HUDEP-2 (cell line): ENCODE measurements at regions not wholly inside any gene's neighbourhood (a gene's known extent, or its start where the extent isn't known, plus 50 kb on each side); places are given as distances from the start of the nearest gene placed in this dataset.
"Not testable (repeated sequence)": the region's sequence is repeated elsewhere in the genome, so short reads cannot be mapped to it uniquely, and the experiment has no call there.

Experiments
- DNase-seq, 76 experiments: peaks; one replicate each; lab custom pipeline; 2025; ENCODE audit not compliant: unreplicated experiment in 76 of 76; lab: John Stamatoyannopoulos, UW

- not testable (repeated sequence) for DNase-seq
Observed at GRCh38 chr9:87388708-87389107, 109.0 kb upstream of the DAPK1 start.

DNA sequence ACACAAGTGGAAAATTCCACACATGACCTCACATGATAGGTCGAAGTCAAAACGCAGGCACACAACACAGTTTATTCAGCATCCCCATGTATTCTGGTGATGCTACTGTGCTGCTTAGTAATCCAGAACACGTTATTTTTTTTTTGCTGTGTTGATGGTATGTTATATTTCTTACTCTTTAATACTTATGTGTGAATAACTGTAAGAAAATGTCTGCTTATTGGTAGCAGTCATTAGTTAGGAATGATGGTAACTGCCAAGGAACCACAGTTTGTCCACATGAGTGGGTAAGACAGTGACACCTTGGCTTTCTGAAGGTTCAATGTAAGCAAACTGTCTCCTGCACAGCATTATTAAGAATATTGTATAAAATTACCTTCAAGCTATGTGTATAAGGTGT lies 107.7 kb upstream of the DAPK1 start:
- no peak for DNase-seq

DNA sequence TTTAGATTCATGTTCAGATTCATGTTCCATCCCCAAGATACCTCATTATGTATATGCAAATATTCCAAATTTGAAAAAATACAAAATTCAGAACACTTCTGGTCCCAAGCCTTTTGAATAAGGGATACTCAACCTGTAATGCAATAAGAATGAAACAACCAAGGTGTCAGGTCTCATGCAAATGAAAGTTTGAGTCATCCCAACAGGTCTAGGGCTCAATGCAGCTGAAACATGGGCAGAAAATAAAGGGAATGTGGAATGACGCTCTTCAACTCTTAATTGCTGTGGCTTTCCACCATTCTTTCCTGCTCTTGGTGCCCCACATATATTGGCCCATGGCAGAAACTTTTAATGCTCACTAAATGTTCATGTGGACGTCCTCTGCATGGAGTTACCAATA lies 107.3 kb upstream of the DAPK1 start:
- DNase-seq = no peak

DNA sequence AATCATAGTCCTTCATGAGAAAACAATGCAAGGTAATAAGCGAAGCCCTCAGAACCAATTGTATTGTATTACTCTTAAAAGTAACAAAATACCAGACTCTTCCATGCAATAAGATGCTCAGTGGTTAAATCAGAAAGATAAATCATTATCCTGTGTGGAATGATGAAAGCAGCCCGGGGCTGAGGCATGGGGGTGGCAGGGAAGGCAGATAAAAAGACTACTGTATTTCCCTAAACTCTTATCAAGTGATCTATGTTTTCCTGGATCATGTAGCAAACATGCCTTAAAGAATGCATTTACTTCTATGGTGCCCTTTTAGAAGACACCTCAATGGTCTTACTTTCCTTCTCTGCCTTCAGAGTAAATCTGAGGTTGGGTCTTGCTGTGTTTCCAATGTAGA lies 105.6 kb upstream of the DAPK1 start:
- DNase-seq = no peak

DNA sequence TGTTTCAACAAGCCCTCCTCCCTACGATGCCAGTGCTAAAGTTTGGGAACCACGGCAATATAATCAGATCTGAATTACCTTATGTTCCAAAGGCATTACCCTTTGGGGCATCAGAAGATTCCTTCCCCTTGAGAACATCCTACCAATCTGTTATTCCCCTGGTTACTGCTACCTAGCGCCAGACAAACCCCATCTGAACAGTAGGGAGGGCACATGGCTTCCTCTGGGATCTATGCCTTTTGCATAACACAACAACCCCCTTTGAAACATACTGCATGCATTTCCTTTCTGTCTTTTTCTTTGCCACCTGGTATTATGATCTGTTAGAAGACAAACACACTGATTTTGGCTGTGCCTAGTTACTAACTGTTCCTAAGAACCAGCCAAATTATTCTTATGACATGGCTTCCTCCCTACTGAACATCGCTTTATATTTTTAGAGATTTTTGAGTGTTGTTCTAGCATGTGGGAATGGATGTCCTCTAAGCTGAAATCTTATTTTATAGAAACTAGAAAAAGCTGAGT lies 103.9 kb upstream of the DAPK1 start:
- no peak for DNase-seq

GRCh38 chr9:87395804-87396479 lies 101.7 kb upstream of the DAPK1 start:
- no peak for DNase-seq

DNA sequence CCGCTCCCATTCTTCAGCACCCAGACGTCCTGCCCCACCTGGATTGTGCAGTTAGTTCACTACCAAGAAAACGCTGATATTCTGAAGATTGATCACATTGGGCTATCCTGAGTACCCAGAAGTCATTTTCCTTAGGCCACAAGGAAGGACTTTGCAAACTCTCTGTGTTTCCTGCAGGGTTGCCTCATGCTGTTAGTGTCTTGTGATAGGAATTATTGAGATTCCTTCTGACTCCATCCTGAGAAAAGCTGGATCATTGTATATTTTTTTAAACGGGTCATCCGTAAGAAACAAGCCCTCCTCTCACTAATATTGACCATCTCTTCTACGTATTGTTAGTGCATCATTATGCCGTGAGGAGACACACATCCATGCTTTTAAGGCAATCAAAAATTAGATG lies 96.0 kb upstream of the DAPK1 start:
- no peak for DNase-seq

DNA sequence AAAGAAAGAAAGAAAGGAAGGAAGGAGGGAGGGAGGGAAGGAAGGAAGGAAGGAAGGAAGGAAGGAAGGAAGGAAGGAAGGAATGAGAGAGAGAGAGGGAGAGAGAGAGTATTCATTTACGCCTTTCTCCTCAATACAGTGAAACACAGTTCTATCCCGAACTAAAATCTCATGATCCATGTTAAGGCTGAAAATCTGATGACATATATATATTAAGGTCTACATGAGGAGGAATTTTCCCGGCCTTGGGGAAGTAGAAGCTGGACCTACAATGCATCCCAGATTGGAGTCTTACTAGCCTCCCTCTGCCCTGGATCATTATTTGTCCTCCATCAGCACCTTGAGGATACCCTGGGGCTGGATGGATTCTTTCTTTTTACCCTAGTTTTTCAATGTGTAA lies 95.1 kb upstream of the DAPK1 start:
- DNase-seq = no peak

- no peak for DNase-seq
Observed at GRCh38 chr9:87405677-87406542, 91.8 kb upstream of the DAPK1 start.

DNA sequence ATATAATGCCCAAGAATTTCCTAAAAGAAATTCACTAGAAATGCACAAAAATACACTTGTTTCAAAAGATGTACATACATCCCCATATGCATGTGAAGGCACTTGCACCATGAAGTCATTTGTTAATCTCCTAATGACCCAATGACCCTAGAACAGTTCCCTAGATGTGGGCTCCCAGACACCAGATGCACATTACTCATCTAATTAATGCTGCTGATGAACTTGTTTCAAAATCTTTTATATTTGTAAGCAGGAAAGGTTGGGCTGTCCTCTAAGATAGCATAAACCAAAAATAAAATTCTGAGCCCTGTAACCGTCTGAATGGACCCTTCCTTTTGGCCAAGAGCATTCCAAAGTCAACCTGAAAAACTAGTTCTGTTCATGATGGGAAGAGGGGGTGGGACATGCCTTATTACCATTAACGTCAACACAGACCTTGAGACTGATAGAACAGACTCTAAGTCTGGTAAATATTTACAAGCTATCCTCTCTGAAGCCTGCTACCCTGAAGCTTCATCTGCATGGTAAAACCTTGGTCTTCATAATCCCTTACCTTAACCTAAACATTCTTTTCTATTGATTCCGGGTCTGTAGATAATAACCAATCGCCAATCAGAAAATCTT lies 91.0 kb upstream of the DAPK1 start:
- DNase-seq = no peak

DNA sequence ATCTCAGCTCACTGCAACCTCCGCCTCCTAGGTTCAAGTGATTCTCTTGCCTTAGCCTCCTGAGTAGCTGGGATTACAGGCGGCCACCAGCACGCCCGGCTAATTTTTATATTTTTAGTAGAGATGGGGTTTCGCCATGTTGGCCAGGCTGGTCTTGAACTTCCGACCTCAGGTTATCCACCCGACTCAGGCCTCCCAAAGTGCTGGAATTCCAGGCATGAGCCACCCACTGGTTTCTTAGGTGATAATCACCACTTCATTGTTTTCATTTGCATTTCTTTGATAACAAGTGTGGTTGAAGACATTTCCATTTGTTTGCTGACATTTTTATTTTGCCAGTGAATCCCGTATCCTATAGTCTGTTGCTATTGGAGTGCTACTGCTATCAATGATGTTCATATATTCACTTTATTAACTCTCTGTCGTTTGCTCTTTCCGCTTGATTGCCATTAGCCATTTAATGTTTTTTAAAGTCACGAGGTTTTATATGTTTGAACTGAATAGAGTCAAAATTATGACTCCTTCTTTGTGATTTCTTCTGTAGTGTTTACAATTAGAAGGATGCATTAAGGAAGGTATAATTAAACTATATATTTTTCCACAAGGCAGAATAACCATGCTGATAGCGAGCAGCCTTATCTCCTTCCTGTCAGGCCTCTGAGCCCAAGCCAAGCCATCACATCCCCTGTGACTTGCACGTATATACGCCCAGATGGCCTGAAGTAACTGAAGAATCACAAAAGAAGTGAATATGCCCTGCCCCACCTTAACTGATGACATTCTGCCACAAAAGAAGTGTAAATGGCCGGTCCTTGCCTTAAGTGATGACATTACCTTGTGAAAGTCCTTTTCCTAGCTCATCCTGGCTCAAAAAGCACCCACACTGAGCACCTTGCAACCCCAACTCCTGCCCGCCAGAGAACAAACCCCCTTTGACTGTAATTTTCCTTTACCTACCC lies 87.3 kb upstream of the DAPK1 start:
- DNase-seq = peak in 57 of 76 experiments; percentile 7 to 72 (median 35)

DNA sequence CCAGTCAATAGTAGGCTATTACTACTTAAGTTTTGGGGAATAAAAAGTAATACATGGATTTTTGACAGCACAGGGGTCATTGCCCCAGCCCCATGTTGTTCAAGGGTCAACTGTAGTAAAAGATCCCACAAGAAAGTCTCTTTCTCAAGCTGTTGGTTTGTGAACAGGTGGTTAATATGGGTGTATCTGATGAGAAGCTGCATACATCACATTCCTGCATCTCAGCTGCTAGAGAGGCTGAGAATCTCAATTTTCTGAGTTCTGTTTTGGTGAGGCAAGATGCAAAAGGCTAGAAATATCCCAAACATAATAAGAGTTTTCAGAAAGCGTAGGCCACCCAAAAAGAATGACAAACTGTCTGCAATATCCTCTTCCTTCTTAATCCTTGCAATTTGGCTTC lies 76.8 kb upstream of the DAPK1 start:
- no peak for DNase-seq

- no peak for DNase-seq
Observed at GRCh38 chr9:87421734-87422133, 75.9 kb upstream of the DAPK1 start.

GRCh38 chr9:87422999-87423398 lies 74.7 kb upstream of the DAPK1 start:
- no peak for DNase-seq

- not testable (repeated sequence) for DNase-seq
Observed at GRCh38 chr9:87423885-87424284, 73.8 kb upstream of the DAPK1 start.

DNA sequence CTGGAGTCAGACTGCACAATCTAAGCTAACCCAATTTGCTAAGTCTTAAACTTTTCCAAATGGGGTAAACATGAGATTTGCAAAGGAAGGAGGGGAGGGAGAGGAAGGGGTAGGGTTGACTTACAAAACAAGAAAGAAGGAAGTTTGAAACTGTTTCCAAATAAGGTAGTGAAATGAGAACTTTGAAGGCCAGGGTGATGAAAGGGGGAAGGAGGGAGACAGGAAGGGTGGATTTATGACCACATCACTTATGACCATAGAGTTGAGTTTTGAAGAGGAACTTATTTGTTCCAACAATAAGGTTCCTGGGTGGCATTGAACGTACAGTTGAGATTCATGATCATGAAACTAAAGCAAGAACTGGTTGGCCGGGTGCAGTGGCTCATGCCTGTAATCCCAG lies 72.5 kb upstream of the DAPK1 start:
- DNase-seq = no peak

GRCh38 chr9:87427851-87428506 lies 69.7 kb upstream of the DAPK1 start:
- no peak for DNase-seq

GRCh38 chr9:87428659-87429058 lies 69.0 kb upstream of the DAPK1 start:
- DNase-seq = no peak

DNA sequence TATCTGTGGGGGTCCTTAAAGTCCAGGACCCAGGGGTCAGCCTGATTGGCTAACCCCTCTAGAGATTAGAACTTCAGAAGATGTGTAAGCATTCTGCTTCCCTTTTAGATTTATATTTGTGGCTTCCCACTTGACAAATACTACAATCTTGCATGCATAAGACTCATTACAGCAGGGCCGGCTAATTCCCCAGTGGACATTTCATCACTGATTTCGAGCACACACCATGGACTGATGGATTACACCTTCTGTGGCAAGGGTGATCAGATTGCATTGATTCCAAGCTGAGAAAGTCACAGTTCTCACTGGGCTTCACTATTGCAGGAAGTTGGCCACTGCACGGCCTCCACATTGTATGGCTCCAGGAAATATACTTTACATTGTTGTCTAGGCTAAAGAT lies 65.8 kb upstream of the DAPK1 start:
- no peak for DNase-seq

- no peak for DNase-seq
Observed at GRCh38 chr9:87433853-87434252, 63.8 kb upstream of the DAPK1 start.
